HG03439 (cell line): ENCODE measurements at regions not wholly inside any gene's neighbourhood (a gene's known extent, or its start where the extent isn't known, plus 50 kb on each side); places are given as distances from the start of the nearest gene placed in this dataset.

ENCODE experiments used
- ATAC-seq: cut with Tn5 transposase; IDR thresholded peaks from one replicate; pipeline ENCODE4 v1.9.1; 2021; ENCODE audit warnings: mild to moderate bottlenecking, moderate library complexity; ENCODE audit not compliant: unreplicated experiment

- no peak for ATAC-seq
Observed at GRCh38 chr10:108307925-108308312, 1143.4 kb upstream of the SORCS1 start.

- no peak for ATAC-seq
Observed at GRCh38 chr10:108307250-108307924, 1142.9 kb upstream of the SORCS1 start.

GRCh38 chr10:108303149-108303548 lies 1138.6 kb upstream of the SORCS1 start:
- ATAC-seq = peak; percentile 70

GRCh38 chr10:108301002-108301401 lies 1136.5 kb upstream of the SORCS1 start:
- no peak for ATAC-seq

GRCh38 chr10:108290823-108291222 lies 1126.3 kb upstream of the SORCS1 start:
- ATAC-seq = no peak

GRCh38 chr10:108275895-108276685 lies 1111.6 kb upstream of the SORCS1 start:
- no peak for ATAC-seq

- ATAC-seq = no peak
Observed at GRCh38 chr10:108260383-108260906, 1095.9 kb upstream of the SORCS1 start.

- no peak for ATAC-seq
Observed at GRCh38 chr10:108254089-108254488, 1089.6 kb upstream of the SORCS1 start.

GRCh38 chr10:108252771-108253170 lies 1088.3 kb upstream of the SORCS1 start:
- no peak for ATAC-seq

GRCh38 chr10:108250936-108251620 lies 1086.6 kb upstream of the SORCS1 start:
- no peak for ATAC-seq

GRCh38 chr10:108249940-108250339 lies 1085.4 kb upstream of the SORCS1 start:
- ATAC-seq = peak; percentile 58

- no peak for ATAC-seq
Observed at GRCh38 chr10:108244443-108245228, 1080.1 kb upstream of the SORCS1 start.

GRCh38 chr10:108241166-108241565 lies 1076.7 kb upstream of the SORCS1 start:
- no peak for ATAC-seq

GRCh38 chr10:108238261-108238660 lies 1073.8 kb upstream of the SORCS1 start:
- ATAC-seq = no peak

- ATAC-seq = no peak
Observed at GRCh38 chr10:108230478-108231170, 1066.1 kb upstream of the SORCS1 start.

GRCh38 chr10:108208732-108209131 lies 1044.2 kb upstream of the SORCS1 start:
- no peak for ATAC-seq

GRCh38 chr10:108208038-108208437 lies 1043.5 kb upstream of the SORCS1 start:
- no peak for ATAC-seq

GRCh38 chr10:108204528-108205305 lies 1040.2 kb upstream of the SORCS1 start:
- ATAC-seq = peak; percentile 94

GRCh38 chr10:108203905-108204527 lies 1039.5 kb upstream of the SORCS1 start:
- ATAC-seq = peak; percentile 15
